Vagina (tissue), 2 donors: ENCODE measurements at regions not wholly inside any gene's neighbourhood (a gene's known extent, or its start where the extent isn't known, plus 50 kb on each side); places are given as distances from the start of the nearest gene placed in this dataset.

Experiments used
- CTCF ChIP-seq, 3 experiments: fragments of 450-650 bp in 2 of 3; fragments of 200-600 bp in 1 of 3; sonication (generic) in 1 of 3; IDR thresholded peaks; one replicate each; pipeline ENCODE4 v1.5.1; 2017 to 2019; ENCODE audit warnings: antibody characterized with exemption in 3 of 3, mild to moderate bottlenecking in 2 of 3, moderate library complexity in 2 of 3
- POLR2A ChIP-seq, 2 donors: fragments of 450-650 bp; IDR thresholded peaks; one replicate each; pipeline ENCODE4 v1.6.1; 2017; ENCODE audit warnings: antibody characterized with exemption in 2 of 2, mild to moderate bottlenecking in 2 of 2, moderate library complexity in 2 of 2
- POLR2AphosphoS5 ChIP-seq, 2 donors: sonication (generic); formaldehyde crosslinking; IDR thresholded peaks; one replicate each; pipeline ENCODE4 v1.9.0; 2017; ENCODE audit warnings: antibody characterized with exemption in 2 of 2, mild to moderate bottlenecking in 2 of 2, low read depth in 1 of 2; ENCODE audit not compliant: insufficient read depth in 1 of 2

GRCh38 chr16:47753659-47754058, 292.5 kb downstream of the PHKB start:
- TF ChIP-seq POLR2AphosphoS5 (IDR thresholded peaks at IDR 0.05; ENCODE audit: insufficient read depth in 1 of 2, low read depth in 1 of 2), result no peak
- TF ChIP-seq CTCF (IDR thresholded peaks at IDR 0.05), result no peak
- TF ChIP-seq POLR2A (IDR thresholded peaks at IDR 0.05), result no peak
